Inflammatory macrophage (primary cell): ENCODE measurements at regions not wholly inside any gene's neighbourhood (a gene's known extent, or its start where the extent isn't known, plus 50 kb on each side); places are given as distances from the start of the nearest gene placed in this dataset.

ENCODE experiments used
- DNase-seq, 2 donors: peaks; one replicate each; pipeline ENCODE4 v3.0.0-alpha.2; 2020 to 2022

GRCh38 chr1:234750922-234751627 lies 141.1 kb upstream of the IRF2BP2 start:
- no peak for DNase-seq

DNA sequence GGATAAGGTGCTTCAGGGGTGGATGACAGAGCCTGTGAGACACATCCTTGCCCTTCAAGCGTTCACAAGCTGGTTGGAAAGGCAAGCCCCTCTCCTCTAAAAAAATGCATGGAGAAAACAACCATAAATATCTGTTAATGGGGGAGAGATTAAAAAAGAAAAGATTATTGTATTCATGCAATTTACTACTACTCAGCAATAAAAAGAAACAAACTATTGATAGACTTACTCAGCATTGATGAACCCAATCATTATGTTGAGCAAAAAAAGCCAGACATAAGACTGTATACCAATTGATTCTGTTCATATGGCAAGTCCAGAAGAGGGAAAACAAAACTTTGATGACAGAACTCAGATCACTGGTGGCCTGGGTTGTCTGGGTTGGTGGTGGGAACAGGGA lies 138.7 kb upstream of the IRF2BP2 start:
- no peak for DNase-seq

DNA sequence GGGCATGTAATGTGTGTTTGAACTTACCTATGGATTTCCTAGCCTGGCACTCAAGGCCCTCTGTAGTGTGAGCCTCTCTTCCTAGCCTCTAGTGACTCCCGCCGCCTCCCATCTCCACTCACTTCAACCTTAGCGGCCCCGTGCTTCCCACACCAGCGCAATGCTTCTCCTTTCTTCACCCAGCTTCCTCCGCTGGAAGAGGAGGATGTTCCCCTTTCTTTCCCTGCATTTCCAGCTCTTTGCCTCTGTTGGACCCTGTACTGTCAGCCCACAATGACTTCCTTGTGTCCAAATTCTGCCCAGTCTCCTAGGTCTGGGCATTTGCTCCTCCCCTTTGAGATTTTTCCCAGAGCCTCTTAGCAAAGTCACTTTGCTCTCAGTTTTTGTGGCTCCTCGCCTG lies 138.1 kb upstream of the IRF2BP2 start:
- peak; percentile 61 to 76 for DNase-seq

- DNase-seq = no peak
These were observed 136.8 kb upstream of the IRF2BP2 start for GRCh38 chr1:234746798-234747196.

DNA sequence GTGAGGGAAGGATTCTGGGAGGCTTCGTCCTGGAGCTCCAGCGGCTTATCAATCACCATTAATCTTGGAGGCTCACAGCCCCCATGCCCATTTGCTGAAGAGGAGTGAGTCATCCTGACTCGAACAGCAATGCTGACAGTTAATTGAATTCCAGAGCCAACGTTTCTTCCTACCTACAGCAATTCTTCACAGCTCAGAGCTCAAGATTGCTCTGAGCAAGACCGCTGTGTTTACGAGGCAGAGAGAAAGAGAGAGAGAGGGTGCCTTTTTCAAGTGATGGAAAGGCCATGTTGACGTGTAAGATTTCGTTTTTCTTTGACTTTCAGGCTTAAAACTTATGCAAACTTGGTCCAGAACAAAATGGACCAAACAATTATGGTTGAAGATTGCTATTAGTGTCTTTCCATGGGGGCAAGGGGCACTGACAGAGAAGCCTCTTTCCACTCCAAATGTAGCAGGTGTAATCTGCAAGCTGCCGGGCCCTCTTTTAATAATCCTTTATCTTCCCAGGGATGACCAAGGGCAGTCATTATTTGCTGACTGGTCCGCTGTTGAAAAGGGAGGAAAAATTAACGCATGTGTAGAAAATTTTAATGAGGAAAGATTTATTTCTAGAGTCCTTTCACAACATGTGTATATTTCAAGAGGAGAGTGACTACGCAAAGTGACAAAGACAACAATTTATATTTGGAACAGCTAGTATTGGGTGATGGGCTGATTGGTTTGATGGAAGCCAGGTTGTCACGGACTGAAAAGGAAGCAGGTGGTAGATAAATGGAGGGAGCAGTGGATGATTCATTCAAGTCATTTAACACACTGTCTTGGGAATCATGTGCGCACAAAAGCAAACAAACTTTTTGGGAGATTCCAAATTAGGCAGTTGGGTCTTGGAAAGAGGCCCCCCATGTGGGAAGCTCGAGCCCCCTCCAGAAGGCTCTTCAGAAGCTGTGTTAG lies 136.1 kb upstream of the IRF2BP2 start:
- DNase-seq = no peak

- DNase-seq = no peak
These were observed 135.3 kb upstream of the IRF2BP2 start for GRCh38 chr1:234745276-234745675.

DNA sequence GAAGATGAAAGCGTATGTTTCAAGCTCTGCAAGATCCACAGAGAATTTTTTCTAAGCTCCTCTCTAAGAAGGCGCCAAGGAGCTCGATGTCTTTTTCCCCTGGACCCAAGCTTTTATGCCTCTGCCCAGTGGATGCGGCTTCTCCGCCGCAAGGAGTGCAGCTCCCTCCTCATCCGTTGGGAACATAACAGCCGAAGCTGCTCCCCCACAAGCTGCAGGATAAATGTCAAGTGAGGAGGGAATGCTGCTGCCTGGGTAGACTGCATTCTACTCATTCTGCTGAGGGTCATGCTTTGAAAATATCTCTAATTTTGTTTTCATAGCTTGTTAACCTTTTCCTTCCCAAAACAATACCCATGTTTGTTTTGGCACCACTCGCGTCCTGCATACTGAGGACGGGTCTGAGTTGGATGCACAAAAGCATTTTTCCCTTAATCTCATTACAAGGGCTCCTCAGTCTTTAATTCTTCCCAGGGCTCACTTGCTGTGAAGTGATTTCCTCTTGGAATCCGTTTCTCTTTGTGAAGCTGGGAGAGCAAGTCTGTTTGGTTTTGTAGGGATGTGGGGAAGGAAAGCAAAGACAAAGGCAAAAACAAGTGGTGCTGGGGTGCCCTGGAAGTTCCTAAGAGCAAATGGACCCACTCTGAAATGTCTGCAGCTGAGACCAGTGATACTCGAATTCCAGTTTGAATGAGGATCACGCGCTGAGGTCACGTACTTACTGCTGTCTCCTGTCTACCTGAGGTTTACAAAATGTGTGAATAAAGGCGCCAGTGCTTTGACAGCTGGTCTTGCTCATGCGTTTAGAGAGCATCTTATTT lies 134.0 kb upstream of the IRF2BP2 start:
- no peak for DNase-seq

DNA sequence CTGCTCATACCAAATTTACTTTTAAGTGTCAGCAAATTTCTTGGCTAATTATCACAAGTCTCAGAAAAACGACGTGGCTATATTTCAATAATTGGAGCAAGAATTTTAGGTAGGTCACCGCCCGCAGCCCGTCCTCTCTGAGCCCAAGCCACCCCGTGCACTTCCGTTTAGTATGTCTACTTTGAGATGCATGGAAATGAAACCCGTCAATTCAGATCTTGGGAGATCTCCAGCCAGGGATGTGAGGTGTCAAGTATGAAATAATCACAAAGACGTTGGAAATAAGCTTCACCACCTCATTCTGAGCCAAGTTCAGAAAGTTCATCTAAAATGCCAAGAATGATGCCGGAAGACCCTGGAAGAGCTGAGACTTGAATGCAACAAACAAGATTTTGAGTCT lies 132.6 kb upstream of the IRF2BP2 start:
- no peak for DNase-seq

DNA sequence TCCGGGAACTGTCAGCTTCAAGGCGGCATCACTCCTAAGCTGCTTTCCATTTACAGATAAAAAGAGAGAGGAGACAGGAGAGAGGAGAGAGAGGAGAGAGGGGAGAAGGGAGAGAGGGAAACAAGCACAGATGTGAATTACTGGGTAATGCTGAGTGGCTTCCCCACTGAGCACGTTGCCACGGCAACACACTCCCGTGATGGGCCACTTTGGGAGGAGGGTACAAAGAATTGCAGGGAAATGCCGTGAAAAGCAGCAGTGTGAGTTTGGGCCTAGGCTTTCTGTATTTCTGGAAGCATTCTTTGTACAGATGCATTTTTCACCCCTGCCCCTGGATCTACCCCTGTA lies 128.0 kb upstream of the IRF2BP2 start:
- DNase-seq = no peak

DNA sequence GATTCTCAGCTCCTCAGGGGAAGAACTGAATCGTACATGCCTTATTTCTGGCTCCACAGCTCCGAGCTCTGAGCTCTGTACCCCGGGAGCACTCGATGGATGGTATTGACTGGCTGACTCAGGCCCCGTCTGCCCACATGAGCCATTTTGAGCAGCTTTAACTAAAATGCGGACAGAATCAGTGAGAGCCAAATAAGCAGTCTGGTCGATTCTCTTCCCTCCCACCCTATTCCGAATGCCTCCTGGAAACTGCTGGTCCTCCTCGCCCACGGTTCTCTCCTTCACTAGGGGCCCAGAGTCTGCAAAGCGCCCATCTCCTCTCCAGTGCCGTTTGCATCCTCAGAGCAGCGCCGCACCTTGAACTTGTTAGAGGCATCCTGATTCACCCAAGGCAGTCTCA lies 125.9 kb upstream of the IRF2BP2 start:
- no peak for DNase-seq

DNA sequence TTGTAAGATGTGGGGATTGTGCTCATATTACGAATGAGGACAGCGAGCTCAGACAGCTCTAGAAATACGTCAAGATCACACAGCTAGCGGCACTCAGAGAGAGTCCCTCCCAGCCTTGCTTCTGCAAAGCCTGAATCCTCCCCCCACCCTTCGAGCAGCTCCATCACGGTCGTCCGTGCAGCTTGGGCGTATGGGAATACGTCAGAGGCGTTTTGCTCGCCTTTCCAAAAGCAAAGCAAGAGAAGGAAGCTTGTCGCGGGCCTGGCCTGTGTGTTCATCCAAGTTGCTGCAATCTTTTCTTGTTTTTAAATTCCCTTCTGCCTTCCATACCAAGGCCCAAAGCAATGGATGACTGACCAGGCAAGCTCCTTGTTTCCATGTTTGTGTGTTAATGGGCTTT lies 125.5 kb upstream of the IRF2BP2 start:
- no peak for DNase-seq

DNA sequence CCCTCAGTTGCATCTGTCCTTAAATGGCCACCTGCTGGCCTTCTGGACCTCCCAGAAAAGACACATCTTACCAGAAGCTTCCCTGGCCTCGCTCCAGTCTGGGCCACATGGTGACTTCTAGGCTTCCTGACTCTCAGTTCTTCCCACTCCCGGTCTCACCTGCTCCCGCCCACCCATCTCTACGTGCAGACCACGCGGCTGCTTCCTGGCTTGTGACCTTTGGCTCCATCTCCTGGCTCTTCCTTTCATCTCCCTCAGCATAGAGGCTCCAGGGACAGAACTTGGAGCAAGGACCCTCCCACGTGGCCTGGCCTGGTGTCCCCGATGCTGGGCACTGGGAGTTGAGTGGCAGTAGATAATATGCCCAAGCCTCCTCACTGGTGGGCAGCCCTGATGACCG lies 124.9 kb upstream of the IRF2BP2 start:
- no peak for DNase-seq

DNA sequence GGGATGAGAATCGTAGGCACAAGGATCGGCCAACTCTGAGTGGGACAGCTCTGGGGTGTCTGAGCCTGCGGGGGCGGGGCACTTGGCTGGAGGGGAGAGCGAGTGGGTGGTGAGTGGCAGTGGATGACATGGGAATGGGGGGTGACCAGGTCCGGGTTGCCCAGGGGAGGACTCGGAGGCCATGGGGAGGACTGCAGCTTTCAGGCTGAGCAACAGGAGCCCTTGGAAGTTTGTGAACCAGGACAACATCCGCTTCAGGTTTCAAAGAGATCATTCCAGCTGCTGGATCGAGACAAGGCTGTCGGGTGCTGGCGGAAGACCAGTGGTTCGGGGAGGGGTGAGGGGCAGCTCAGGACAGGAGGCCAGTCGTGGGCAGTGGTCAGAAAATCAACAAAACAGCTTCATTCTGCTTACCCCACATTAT lies 124.4 kb upstream of the IRF2BP2 start:
- DNase-seq = no peak

DNA sequence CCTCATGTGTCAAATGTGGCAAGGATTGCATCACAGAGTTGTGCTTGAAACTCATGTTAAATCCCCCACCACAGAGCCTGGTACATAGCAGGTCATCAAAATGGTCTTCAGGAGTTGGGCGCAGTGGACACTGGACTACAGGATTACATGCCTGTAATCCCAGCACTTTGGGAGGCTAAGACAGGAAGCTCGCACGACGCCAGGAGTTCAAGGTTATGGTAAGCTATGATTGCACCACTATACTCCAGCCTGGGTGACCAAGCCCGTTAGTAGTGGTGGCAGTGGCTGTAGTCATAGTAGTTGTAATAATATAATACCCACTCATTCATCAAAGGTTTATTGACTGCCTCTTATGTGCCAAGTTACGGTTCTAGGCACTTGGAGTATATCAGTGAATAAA lies 123.4 kb upstream of the IRF2BP2 start:
- no peak for DNase-seq

DNA sequence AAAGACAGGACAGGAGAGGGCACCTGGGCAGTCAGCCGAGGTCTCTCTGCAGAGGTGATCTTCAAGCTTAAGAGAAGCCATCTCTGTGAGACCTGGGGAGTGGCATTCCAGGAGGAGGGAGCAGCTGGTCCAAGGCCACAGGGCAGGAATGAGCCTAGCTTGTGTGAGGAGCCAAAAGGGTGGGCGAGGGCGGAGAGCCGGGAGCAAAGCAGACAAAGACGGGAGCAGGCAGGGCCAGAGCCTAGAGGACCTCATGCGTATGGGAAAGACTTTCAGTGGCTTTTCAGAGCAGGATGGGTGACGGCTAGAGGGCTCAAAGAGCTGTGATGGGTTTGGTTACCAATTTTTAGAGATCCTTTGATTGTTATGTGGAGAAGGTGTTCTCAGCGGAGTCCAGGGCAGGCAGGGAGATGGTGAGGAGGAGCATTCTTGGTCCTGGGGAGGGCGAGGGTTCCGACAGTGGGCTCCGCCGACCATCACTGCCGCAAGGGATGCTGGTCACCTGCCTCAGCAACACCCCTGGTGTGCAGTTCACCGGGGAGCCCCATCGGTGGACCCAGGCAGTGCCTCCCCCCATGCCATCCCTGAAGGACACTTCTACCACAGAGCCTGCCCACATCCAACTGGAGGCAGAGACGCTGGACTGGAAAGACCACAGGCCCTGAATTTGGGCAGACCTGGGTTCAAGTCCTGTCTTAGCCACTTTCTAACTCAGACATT lies 122.9 kb upstream of the IRF2BP2 start:
- no peak for DNase-seq

DNA sequence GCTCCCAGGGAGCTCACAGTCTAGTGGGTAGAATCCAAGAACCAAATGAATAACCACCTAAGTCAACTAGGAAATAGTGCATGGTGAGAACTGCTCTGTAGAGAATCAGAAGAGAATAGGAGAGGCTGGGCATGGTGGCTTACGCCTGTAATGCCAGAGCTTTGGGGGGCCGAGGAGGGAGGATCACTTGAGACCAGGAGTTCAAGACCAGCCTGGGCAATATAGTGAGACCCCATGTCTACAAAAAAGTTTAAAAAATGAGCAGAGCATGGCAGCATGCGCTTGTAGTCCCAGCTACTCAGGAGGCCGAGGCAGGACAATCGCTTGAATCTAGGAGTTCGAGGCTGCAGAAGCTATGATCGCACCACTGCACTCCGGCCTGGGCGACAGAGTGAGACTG lies 122.3 kb upstream of the IRF2BP2 start:
- DNase-seq = no peak

DNA sequence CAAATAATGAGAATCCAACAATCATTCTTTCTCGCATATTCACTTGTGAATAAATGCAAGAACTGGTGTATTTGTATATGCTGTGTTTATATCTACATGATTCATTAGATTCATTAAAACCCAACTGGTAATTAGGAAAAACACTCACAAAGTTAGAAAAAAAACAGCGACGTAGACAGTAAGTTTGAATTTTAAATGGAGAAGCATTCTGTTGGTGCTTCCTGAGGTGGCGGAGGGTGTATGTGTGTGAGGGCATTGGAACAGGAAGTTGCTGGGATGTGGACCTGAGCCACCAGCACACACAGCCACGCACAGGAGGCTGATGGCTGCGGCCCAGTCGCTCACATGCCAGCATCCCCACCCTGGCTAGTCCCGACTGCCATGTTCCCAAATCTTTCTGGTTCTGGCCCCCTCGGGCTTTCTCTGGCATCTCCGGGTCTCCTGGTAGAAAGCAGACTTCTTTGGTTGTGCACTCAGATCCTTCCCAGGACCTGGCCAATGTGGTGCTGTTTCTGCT lies 121.6 kb upstream of the IRF2BP2 start:
- DNase-seq = peak; percentile 62 to 71

DNA sequence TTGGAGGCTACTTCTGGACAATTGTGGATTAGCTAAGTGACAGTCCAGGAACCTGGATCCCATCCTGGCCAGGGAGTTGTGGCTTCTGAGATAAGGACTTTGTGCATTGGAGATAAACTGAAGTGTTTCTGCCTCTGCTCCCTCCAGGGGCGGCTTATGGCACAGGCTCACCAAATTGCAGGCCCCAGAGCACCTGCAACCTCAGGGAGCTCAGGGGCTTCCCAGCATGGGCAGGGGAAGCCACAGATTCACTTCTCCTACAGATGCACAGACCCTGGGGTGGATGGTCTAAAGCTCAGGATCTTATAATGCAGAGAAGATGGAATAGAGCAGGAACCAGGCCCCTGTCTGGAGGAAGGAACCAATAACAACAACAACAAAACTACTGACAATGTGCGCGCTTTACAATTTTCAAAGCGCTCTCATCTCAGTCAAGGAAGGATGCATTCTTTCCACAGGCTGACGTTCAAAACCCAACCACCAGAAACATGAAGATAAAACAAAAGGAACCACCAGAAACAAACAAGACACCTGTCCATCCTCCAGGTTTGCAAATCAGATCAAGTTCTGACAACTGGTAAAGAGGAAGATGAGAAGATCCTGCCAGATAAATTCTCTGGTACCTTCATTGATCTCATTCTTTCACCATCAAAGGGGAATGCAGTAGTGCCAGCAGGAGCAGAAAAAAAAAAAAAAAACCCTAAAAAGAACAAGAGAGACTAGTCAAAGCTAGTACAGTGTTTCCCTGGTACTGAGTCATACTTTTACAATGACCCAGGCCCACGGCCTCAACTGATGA lies 121.0 kb upstream of the IRF2BP2 start:
- peak in 1 of 2 donors; percentile 36 for DNase-seq

DNA sequence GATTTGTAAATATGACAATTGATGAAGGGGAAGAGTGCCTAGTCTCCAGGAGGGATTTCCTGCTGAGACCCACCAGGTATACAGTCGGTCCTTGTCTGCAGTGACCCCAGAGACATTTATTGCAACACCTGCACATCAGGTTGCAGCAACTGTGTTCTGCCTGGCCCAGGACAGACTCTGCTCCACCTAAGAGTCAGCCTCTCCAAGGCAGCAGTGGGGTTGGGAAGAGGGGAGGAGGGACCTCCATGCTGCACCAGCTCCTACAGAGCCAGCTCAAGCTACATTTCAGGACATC lies 120.4 kb upstream of the IRF2BP2 start:
- DNase-seq = no peak

- DNase-seq = peak; percentile 32 to 39
These were observed 119.8 kb upstream of the IRF2BP2 start for GRCh38 chr1:234729561-234730474.

GRCh38 chr1:234728740-234729139 lies 118.8 kb upstream of the IRF2BP2 start:
- no peak for DNase-seq
